Mucosa of descending colon (tissue), 3 donors: ENCODE measurements at regions not wholly inside any gene's neighbourhood (a gene's known extent, or its start where the extent isn't known, plus 50 kb on each side); places are given as distances from the start of the nearest gene placed in this dataset.

Experiments used
- ATAC-seq: fragments of 200-7000 bp; cut with Tn5 transposase; one replicate; pipeline ENCODE4 v1.9.1; 2020; ENCODE audit warnings: mild to moderate bottlenecking, moderate library complexity
- DNase-seq, 3 donors: peaks; one replicate each; pipeline ENCODE4 v3.0.0-alpha.2; 2020
- H3K36me3 ChIP-seq: fragments of 200-600 bp; one replicate; pipeline ENCODE4 v1.8.0; 2021; ENCODE audit warnings: low read depth, mild to moderate bottlenecking
- H3K4me1 ChIP-seq: fragments of 200-600 bp; one replicate; pipeline ENCODE4 v1.8.0; 2021; ENCODE audit warnings: low read depth, mild to moderate bottlenecking
- H3K4me3 ChIP-seq: fragments of 200-600 bp; one replicate; pipeline ENCODE4 v1.8.0; 2021; ENCODE audit warnings: mild to moderate bottlenecking
- H3K9me3 ChIP-seq: fragments of 200-600 bp; one replicate; pipeline ENCODE4 v1.8.0; 2021; ENCODE audit warnings: mild to moderate bottlenecking
- intact Hi-C, 2 donors: fragments of 100-400 bp; cut with DNase I in 1 of 2; cut with micrococcal nuclease in 1 of 2; formaldehyde crosslinking; loops; one replicate each; pipeline versions ENCODE4 v1.11.0 to v1.11.1; 2022; cut with DNase I, micrococcal nuclease
- TF ChIP-seq, protein P1 (sequence below): fragments of 200-600 bp; IDR thresholded peaks from one replicate; pipeline ENCODE4 v1.8.0; 2022; ENCODE audit warnings: antibody characterized with exemption, mild to moderate bottlenecking
- donor health status: DM: no; HTN: no; CAD: no; lungs with moderate emphysema.
- donor health status: DM: no; HTN: no; CAD: no.
- donor health status: DM: no; HTN: yes; CAD: no.

DNA sequence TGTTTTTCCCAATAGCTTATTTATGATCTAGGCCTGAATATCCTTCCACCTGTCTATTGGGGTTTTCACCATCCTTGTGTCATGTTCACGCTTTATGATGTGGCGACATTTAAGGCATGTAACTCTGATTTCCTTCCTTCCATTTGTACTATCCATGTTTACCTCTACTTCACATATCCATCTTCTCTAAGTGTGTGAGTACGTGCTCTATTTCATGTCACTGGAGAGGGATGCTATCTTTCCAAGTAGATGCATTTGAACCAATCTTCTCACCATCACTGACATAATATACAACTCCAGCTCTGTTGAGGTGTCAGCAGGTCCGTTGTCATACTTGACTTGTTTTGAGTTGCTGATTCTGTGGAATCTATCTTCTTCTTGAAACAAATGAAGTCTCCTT, 283.2 kb downstream of the PTBP2 start:
- H3K4me1 ChIP-seq, result no peaks in the 10 kb centered on the region
- no peak overlapping the region for H3K4me3 ChIP-seq
- no peaks in the 10 kb centered on the region for H3K36me3 ChIP-seq
- intact Hi-C loops, result no loop called here
- ATAC-seq (no peak), DNase-seq (no peak)
- TF ChIP-seq, protein P1, sequence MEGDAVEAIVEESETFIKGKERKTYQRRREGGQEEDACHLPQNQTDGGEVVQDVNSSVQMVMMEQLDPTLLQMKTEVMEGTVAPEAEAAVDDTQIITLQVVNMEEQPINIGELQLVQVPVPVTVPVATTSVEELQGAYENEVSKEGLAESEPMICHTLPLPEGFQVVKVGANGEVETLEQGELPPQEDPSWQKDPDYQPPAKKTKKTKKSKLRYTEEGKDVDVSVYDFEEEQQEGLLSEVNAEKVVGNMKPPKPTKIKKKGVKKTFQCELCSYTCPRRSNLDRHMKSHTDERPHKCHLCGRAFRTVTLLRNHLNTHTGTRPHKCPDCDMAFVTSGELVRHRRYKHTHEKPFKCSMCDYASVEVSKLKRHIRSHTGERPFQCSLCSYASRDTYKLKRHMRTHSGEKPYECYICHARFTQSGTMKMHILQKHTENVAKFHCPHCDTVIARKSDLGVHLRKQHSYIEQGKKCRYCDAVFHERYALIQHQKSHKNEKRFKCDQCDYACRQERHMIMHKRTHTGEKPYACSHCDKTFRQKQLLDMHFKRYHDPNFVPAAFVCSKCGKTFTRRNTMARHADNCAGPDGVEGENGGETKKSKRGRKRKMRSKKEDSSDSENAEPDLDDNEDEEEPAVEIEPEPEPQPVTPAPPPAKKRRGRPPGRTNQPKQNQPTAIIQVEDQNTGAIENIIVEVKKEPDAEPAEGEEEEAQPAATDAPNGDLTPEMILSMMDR, result no peak
- no peaks in the 10 kb centered on the region for H3K9me3 ChIP-seq

DNA sequence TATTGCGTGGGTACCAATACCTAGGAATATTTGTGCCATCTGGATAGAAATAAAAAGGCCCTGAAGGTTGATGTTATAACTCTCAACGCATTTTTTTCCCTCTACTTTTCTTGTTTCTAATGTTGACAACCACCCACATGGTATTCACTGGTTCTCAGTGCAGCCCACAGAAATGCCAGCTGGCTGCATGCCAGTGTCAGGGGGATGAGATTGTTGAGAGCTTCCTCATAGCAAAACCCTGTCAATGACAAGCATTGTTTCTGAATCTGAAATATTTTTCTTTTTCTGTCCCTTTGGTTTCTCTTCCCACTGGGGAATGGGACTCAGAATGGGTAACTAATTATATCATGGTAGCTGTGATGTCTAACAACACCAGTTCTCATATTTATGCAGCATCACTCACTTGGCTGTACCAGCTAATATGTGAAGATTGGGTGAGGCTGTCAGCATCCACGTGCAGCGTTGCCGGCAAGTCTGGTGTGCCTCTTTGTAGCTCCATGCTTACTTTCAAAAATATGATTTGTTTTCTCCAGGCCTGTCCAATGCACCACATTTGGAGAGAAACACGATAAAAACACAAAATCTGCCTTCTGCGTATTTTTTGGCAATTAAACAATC, 284.6 kb downstream of the PTBP2 start:
- ATAC-seq (no peak), DNase-seq (no peak)
- Histone ChIP-seq H3K4me3 (no peak overlapping the region), H3K4me1 (no peaks in the 10 kb centered on the region), H3K36me3 (no peaks in the 10 kb centered on the region), H3K9me3 (no peaks in the 10 kb centered on the region)
- TF ChIP-seq, protein P1, result no peak
- intact Hi-C loops, result no loop called here

- Histone ChIP-seq H3K4me1 (no peaks in the 10 kb centered on the region), H3K36me3 (no peaks in the 10 kb centered on the region), H3K9me3 (no peaks in the 10 kb centered on the region), H3K4me3 (no peak overlapping the region)
- DNase-seq (no peak), ATAC-seq (no peak)
- intact Hi-C loops, result no loop called here
- TF ChIP-seq, protein P1, result no peak
These were observed 286.4 kb downstream of the PTBP2 start for GRCh38 chr1:97007840-97008604.

DNA sequence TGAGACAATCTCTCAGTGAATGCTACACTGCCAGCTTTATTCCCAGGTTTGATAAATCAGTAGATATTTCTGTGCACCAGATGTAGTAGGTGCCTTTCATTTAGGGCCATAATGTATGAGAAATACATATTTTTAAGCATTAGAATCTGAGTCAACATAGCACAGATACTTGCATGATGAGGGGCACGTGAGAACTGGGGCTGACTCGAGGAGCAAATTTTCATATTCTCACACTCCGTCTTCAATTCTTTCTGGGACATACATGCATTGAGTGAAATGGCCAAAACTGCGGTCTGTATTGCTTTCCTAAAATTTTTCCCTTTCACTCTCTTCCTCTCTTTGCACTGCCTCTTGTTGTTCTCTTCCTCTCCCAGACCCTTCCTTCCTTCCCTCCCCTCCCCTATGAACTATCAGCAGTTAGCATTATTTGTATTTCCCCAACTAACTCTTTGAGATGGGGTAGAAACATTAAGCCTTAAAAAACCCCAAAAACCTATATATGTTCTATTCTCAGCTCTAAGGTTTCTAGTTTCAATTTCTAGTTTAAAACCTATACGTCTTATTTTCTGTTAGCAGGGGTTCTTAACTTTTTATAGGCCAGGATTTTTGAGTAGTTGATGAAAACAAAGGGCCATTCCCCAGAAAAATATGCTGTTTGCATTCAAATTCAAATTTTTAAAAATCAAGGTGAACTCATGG, 289.1 kb downstream of the PTBP2 start:
- Histone ChIP-seq H3K4me1 (no peaks in the 10 kb centered on the region), H3K9me3 (no peaks in the 10 kb centered on the region), H3K4me3 (no peak overlapping the region), H3K36me3 (no peaks in the 10 kb centered on the region)
- DNase-seq (no peak), ATAC-seq (no peak)
- TF ChIP-seq, protein P1, result no peak
- intact Hi-C loops, result no loop called here

DNA sequence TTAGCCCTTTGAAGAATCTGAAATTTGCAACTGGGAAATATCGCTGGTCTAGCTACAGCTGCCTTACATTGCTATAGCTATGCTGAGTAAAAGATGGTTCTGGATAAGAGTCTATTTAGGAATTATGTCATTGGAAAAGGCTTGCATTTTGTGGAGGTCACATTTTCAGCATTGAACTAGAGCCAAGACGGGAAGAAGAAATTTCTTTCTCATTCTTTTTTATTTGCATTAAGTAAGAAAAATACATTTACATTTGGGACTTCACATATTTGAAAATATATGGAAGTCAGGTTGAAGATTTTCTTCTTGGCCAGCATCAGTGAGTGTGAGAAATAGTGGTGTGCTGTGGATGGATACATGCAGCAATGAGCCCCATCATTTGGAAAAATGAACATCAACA, 291.6 kb downstream of the PTBP2 start:
- intact Hi-C loops, result no loop called here
- DNase-seq (no peak), ATAC-seq (no peak)
- Histone ChIP-seq H3K4me1 (no peaks in the 10 kb centered on the region), H3K4me3 (no peak overlapping the region), H3K36me3 (no peaks in the 10 kb centered on the region), H3K9me3 (no peaks in the 10 kb centered on the region)
- TF ChIP-seq, protein P1, result no peak
